ENCODE measurements at regions not wholly inside any gene's neighbourhood (a gene's known extent, or its start where the extent isn't known, plus 50 kb on each side); places are given as distances from the start of the nearest gene placed in this dataset.

DNA sequence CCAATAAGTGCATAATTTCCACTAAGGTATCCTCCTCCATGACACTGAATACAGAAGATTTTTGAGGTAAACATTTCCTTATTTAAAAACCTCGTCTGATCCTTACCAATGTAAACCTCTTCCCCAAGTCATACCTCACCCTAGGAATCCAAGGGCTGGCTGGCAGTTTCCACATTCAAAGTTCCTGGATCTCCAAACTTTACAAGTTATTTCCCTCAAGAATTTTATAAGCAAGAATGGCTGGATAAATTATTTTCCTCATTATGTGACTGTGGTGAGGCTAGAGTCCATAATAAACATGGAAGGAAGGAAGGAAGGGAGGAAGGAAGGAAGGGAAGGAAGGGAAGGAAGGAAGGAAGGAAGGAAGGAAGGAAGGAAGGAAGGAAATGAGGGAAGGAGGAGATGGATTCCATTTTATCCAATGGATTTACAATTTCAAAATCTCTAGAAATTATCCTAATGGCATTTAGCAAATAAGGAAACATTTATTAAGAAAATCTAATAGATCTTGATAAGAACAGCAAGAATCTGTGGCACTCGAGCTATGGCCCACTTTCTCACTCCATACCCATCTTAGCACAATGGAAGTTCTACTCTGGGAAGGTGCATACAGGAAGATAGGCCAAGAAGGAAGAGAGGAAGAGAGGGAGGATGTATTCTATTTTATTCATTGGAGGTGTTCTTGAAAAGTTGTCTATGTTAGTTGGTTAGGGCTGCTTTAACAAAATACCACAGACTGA, 477.8 kb upstream of the TMPO start:
- no peaks in the 10 kb centered on the region for H3K36me3 ChIP-seq (ENCODE audit: insufficient read depth, low read length)

GRCh38 chr12:98042668-98043067, 472.7 kb upstream of the TMPO start:
- H3K36me3 ChIP-seq (ENCODE audit: insufficient read depth, low read length), result no peaks in the 10 kb centered on the region
- no peaks in the 10 kb centered on the region for H4K20me1 ChIP-seq (ENCODE audit: insufficient read depth)
- H3K4me2 ChIP-seq (ENCODE audit: low read length), result no peak overlapping the region
- H3F3A ChIP-seq (ENCODE audit: insufficient read depth, low read length, poor library complexity, severe bottlenecking), result no peaks in the 10 kb centered on the region
- H3K27ac ChIP-seq (ENCODE audit: low read length), result no peak overlapping the region
- no peaks in the 10 kb centered on the region for H3K9me3 ChIP-seq (ENCODE audit: low read length)
- no peaks in the 10 kb centered on the region for H3K79me2 ChIP-seq (replicated peaks; ENCODE audit: insufficient read depth, low read length)
- no peaks in the 10 kb centered on the region for H3K9me2 ChIP-seq (ENCODE audit: insufficient read depth, low read length)
- TF ChIP-seq REST (IDR thresholded peaks at IDR 0.05; ENCODE audit: borderline replicate concordance) (no peak), MXI1 (conservative IDR thresholded peaks at IDR 0.05; ENCODE audit: poor library complexity, severe bottlenecking) (no peak), EP300 (conservative IDR thresholded peaks at IDR 0.05; ENCODE audit: poor library complexity, severe bottlenecking) (no peak), RAD21 (conservative IDR thresholded peaks at IDR 0.05) (no peak)
- TF ChIP-seq, protein P1, sequence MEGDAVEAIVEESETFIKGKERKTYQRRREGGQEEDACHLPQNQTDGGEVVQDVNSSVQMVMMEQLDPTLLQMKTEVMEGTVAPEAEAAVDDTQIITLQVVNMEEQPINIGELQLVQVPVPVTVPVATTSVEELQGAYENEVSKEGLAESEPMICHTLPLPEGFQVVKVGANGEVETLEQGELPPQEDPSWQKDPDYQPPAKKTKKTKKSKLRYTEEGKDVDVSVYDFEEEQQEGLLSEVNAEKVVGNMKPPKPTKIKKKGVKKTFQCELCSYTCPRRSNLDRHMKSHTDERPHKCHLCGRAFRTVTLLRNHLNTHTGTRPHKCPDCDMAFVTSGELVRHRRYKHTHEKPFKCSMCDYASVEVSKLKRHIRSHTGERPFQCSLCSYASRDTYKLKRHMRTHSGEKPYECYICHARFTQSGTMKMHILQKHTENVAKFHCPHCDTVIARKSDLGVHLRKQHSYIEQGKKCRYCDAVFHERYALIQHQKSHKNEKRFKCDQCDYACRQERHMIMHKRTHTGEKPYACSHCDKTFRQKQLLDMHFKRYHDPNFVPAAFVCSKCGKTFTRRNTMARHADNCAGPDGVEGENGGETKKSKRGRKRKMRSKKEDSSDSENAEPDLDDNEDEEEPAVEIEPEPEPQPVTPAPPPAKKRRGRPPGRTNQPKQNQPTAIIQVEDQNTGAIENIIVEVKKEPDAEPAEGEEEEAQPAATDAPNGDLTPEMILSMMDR (IDR thresholded peaks at IDR 0.05; ENCODE audit: poor library complexity, severe bottlenecking), result no peak
- H3K27me3 ChIP-seq (ENCODE audit: insufficient read depth, low read depth, low read length), result no peaks in the 10 kb centered on the region
- no peak overlapping the region for H3K4me3 ChIP-seq (ENCODE audit: low read length)
- no peak overlapping the region for H2AFZ ChIP-seq (ENCODE audit: low read depth, low read length)
- H3K9ac ChIP-seq (ENCODE audit: low read length), result no peak overlapping the region

More for the DNA sequence above, 477.8 kb upstream of the TMPO start:
- Histone ChIP-seq H4K20me1 (ENCODE audit: insufficient read depth) (no peaks in the 10 kb centered on the region), H3K9me3 (ENCODE audit: low read length) (no peaks in the 10 kb centered on the region), H2AFZ (ENCODE audit: low read depth, low read length) (no peak overlapping the region), H3K4me3 (ENCODE audit: low read length) (no peak overlapping the region), H3K4me2 (ENCODE audit: low read length) (no peak overlapping the region), H3K79me2 (replicated peaks; ENCODE audit: insufficient read depth, low read length) (no peaks in the 10 kb centered on the region), H3K9ac (ENCODE audit: low read length) (no peak overlapping the region), H3K9me2 (ENCODE audit: insufficient read depth, low read length) (no peaks in the 10 kb centered on the region), H3K27ac (ENCODE audit: low read length) (no peak overlapping the region), H3K27me3 (ENCODE audit: insufficient read depth, low read depth, low read length) (no peaks in the 10 kb centered on the region), H3F3A (ENCODE audit: insufficient read depth, low read length, poor library complexity, severe bottlenecking) (no peaks in the 10 kb centered on the region)
- TF ChIP-seq POLR2AphosphoS5 (IDR thresholded peaks at IDR 0.05), result no peak
- TF ChIP-seq RAD21 (conservative IDR thresholded peaks at IDR 0.05), result no peak
- TF ChIP-seq SMC3 (conservative IDR thresholded peaks at IDR 0.05; ENCODE audit: poor library complexity), result no peak
- no peak for TF ChIP-seq EP300 (conservative IDR thresholded peaks at IDR 0.05; ENCODE audit: poor library complexity, severe bottlenecking)
- no peak for TF ChIP-seq TAF1 (IDR thresholded peaks at IDR 0.05; ENCODE audit: low read depth)
- TF ChIP-seq REST (IDR thresholded peaks at IDR 0.05; ENCODE audit: borderline replicate concordance), result no peak
- no peak for TF ChIP-seq MXI1 (conservative IDR thresholded peaks at IDR 0.05; ENCODE audit: poor library complexity, severe bottlenecking)
- TF ChIP-seq, protein P1 (IDR thresholded peaks at IDR 0.05; ENCODE audit: poor library complexity, severe bottlenecking), result no peak
- TF ChIP-seq EZH2 (IDR thresholded peaks at IDR 0.05; ENCODE audit: borderline replicate concordance, insufficient read depth, low read length, poor library complexity, severe bottlenecking), result no peak

All from neural cell (in vitro differentiated cells).